GM12878 (cell line): ENCODE measurements at regions not wholly inside any gene's neighbourhood (a gene's known extent, or its start where the extent isn't known, plus 50 kb on each side); places are given as distances from the start of the nearest gene placed in this dataset.

Experiments used
- ATAC-seq: fragments of 200-7000 bp; cut with Tn5 transposase; 3 replicates; pipeline ENCODE4 v1.9.1; 2020; ENCODE audit warnings: mild to moderate bottlenecking, moderate library complexity
- BruUV-seq: library from RNA; stranded (reverse); fragments of 400-500 nt; replicated peaks from 2 replicates; lab custom pipeline; 2021; lab: Mats Ljungman, UMichigan
- CTCF ChIA-PET: fragments of 300-600 bp; sonication (Branson Sonifier 250); formaldehyde crosslinking; extraction: SDS; loops from one replicate; lab custom pipeline; 2021; ENCODE audit warnings: inconsistent platforms; lab: Yijun Ruan, JAX
- POLR2A ChIA-PET: fragments of 350-600 bp; formaldehyde crosslinking; extraction: SDS; loops from one replicate; lab custom pipeline; 2021; ENCODE audit warnings: inconsistent platforms; lab: Charles Lee
- RAD21 ChIA-PET: fragments of 300-600 bp; sonication (Branson Sonifier 250); formaldehyde crosslinking; loops from one replicate; lab custom pipeline; 2023; ENCODE audit warnings: antibody characterized with exemption; ENCODE audit not compliant: unreplicated experiment; lab: Charles Lee
- SMC1A ChIA-PET: fragments of 300-600 bp; sonication (Branson Sonifier 250); formaldehyde crosslinking; loops from one replicate; lab custom pipeline; 2023; ENCODE audit not compliant: unreplicated experiment, uncharacterized antibody; lab: Charles Lee
- DNase-seq: peaks from one replicate; pipeline ENCODE4 v3.0.0-alpha.2; 2011; ENCODE audit warnings: low read depth, low spot score
- FAIRE-seq: peaks from 3 replicates; lab custom pipeline; 2011; peaks lifted over from hg19 to GRCh38; lab: Jason Lieb, UNC
- H2AFZ ChIP-seq: 2 replicates; pipeline ENCODE4 v1.6.0; 2011; ENCODE audit warnings: low read depth, low read length, control low read depth; ENCODE audit not compliant: control insufficient read depth
- H3K27ac ChIP-seq: 2 replicates; pipeline ENCODE4 v1.5.1; 2011; ENCODE audit warnings: control low read depth; ENCODE audit not compliant: control insufficient read depth, insufficient read depth
- H3K27me3 ChIP-seq, 2 experiments: replicated peaks in 1 of 2; 2 replicates each; pipeline versions ENCODE4 v1.6.0 to v1.6.1; 2011; ENCODE audit warnings: low read length in 1 of 2; ENCODE audit not compliant: control insufficient read depth in 2 of 2, insufficient read depth in 2 of 2
- H3K36me3 ChIP-seq, 2 experiments: 2 replicates each; pipeline ENCODE4 v1.5.1; 2011; ENCODE audit warnings: low read length in 1 of 2; ENCODE audit not compliant: control insufficient read depth in 2 of 2, insufficient read depth in 2 of 2
- H3K4me1 ChIP-seq: 2 replicates; pipeline ENCODE4 v1.6.1; 2011; ENCODE audit warnings: mild to moderate bottlenecking, low read length, moderate library complexity, mixed read lengths; ENCODE audit not compliant: control insufficient read depth, insufficient read depth
- H3K4me2 ChIP-seq: 2 replicates; pipeline ENCODE4 v1.6.0; 2011; ENCODE audit warnings: control low read depth; ENCODE audit not compliant: control insufficient read depth, insufficient read depth
- H3K4me3 ChIP-seq: fragments of 200-600 bp; sonication (generic); 2 replicates; pipeline ENCODE4 v1.5.1; 2016
- H3K79me2 ChIP-seq: 2 replicates; pipeline ENCODE4 v1.6.0; 2011; ENCODE audit warnings: low read length; ENCODE audit not compliant: control insufficient read depth, insufficient read depth
- H3K9ac ChIP-seq: 2 replicates; pipeline ENCODE4 v1.8.0; 2011; ENCODE audit warnings: low read length, control low read depth, mixed read lengths; ENCODE audit not compliant: control insufficient read depth, insufficient read depth
- H3K9me3 ChIP-seq: replicated peaks from 3 replicates; pipeline ENCODE4 v1.5.1; 2011; ENCODE audit warnings: mild to moderate bottlenecking, low read length; ENCODE audit not compliant: control insufficient read depth, insufficient read depth
- H4K20me1 ChIP-seq: 2 replicates; pipeline ENCODE4 v1.6.0; 2011; ENCODE audit not compliant: control insufficient read depth, insufficient read depth
- E4F1 ChIP-seq: fragments of 450-650 bp; IDR thresholded peaks from 2 replicates; pipeline ENCODE4 v1.6.1; 2018; ENCODE audit warnings: borderline replicate concordance, mild to moderate bottlenecking; ENCODE audit not compliant: partially characterized antibody
- ETV6 ChIP-seq, 2 experiments: fragments of 450-650 bp in 1 of 2; IDR thresholded peaks in 1 of 2; conservative IDR thresholded peaks in 1 of 2; 2 replicates each; pipeline ENCODE4 v1.6.1; 2014; ENCODE audit warnings: antibody characterized with exemption in 1 of 2, borderline replicate concordance in 1 of 2, low read depth in 1 of 2, mild to moderate bottlenecking in 1 of 2, moderate library complexity in 1 of 2
- IKZF1 ChIP-seq: fragments of 450-650 bp; conservative IDR thresholded peaks from 2 replicates; pipeline ENCODE4 v1.6.1; 2017; ENCODE audit warnings: antibody characterized with exemption, mild to moderate bottlenecking
- JUND ChIP-seq: IDR thresholded peaks from 2 replicates; pipeline ENCODE4 v1.6.1; 2012; ENCODE audit warnings: low read depth, mild to moderate bottlenecking, low read length, improper control_type of control experiment, moderate library complexity
- LARP7 ChIP-seq: fragments of 450-650 bp; IDR thresholded peaks from 2 replicates; pipeline ENCODE4 v1.6.1; 2017; ENCODE audit warnings: mild to moderate bottlenecking
- PKNOX1 ChIP-seq: fragments of 450-650 bp; IDR thresholded peaks from 2 replicates; pipeline ENCODE4 v1.6.1; 2016; ENCODE audit warnings: mild to moderate bottlenecking
- SIN3A ChIP-seq: IDR thresholded peaks from 2 replicates; pipeline ENCODE4 v1.6.1; 2012; ENCODE audit warnings: low read depth, low read length, improper control_type of control experiment
- SMAD5 ChIP-seq: IDR thresholded peaks from 2 replicates; pipeline ENCODE4 v1.6.1; 2016; ENCODE audit warnings: antibody characterized with exemption, low read depth
- SREBF2 ChIP-seq: IDR thresholded peaks from 2 replicates; pipeline ENCODE4 v1.6.1; 2012; ENCODE audit warnings: mild to moderate bottlenecking, low read length
- STAT3 ChIP-seq: IDR thresholded peaks from 2 replicates; pipeline ENCODE4 v1.6.1; 2011; ENCODE audit warnings: low read depth, low read length, improper control_type of control experiment
- USF2 ChIP-seq: IDR thresholded peaks from 2 replicates; pipeline ENCODE4 v1.6.1; 2011; ENCODE audit warnings: low read depth, low read length, improper control_type of control experiment, borderline replicate concordance
- ZNF274 ChIP-seq: IDR thresholded peaks from one replicate; pipeline ENCODE4 v1.8.0; 2011; ENCODE audit not compliant: insufficient read length, insufficient read depth
- ZNF384 ChIP-seq: IDR thresholded peaks from 2 replicates; pipeline ENCODE4 v1.6.1; 2012; ENCODE audit warnings: low read depth, mild to moderate bottlenecking, low read length, improper control_type of control experiment, borderline replicate concordance
- WGBS: methylation state at CpG from one replicate; pipeline ENCODE4 v1.1.6; 2016; ENCODE audit warnings: low lambda C conversion rate; ENCODE audit not compliant: insufficient replicate concordance, insufficient coverage; ENCODE audit errors: missing lambda C conversion rate; 5-methylcytosine and 5-hydroxymethylcytosine counted together
- in situ Hi-C: fragments of 300-500 bp; cut with MboI; formaldehyde crosslinking; loops from 9 replicates; pipeline ENCODE4 v1.14.3; 2018; ENCODE audit warnings: mixed read lengths
- intact Hi-C: fragments of 100-400 bp; cut with micrococcal nuclease; formaldehyde crosslinking; loops from one replicate; pipeline ENCODE4 v1.14.2; 2022; ENCODE audit not compliant: unreplicated experiment

- Histone ChIP-seq H3K4me2 (no peak overlapping the region), H3K4me3 (no peak overlapping the region), H3K27ac (no peak overlapping the region), H4K20me1 (no peaks in the 10 kb centered on the region), H3K9ac (no peak overlapping the region), H3K79me2 (no peaks in the 10 kb centered on the region), H3K36me3 (no peaks in the 10 kb centered on the region), H2AFZ (no peak overlapping the region), H3K27me3 (no peaks in the 10 kb centered on the region; a peak in 1 of 4 replicates), H3K9me3 (no peaks in the 10 kb centered on the region), H3K4me1 (no peaks in the 10 kb centered on the region)
- SMC1A ChIA-PET = no interaction called here
- ATAC-seq (no peak), DNase-seq (no peak), FAIRE-seq (no peak)
- BruUV-seq = no TSS peak
- in situ Hi-C loops (no loop called here), intact Hi-C loops (no loop called here)
- RAD21 ChIA-PET = no interaction called here
- no peak for TF ChIP-seq JUND
- TF ChIP-seq SIN3A = no peak
- TF ChIP-seq ZNF274 = no peak
- TF ChIP-seq PKNOX1 = no peak
- CTCF ChIA-PET = no interaction called here
- POLR2A ChIA-PET = no interaction called here
- WGBS = 29% methylated on average over 1 of the region's 1 CpG
These were observed 70.9 kb upstream of the HMCN1 start for GRCh38 chr1:185663332-185663731.

GRCh38 chr1:185661971-185662370, 72.2 kb upstream of the HMCN1 start:
- WGBS = 22% methylated on average over 2 of the region's 2 CpGs
- intact Hi-C loops = no loop called here
- no peak for DNase-seq
- TF ChIP-seq ZNF384 (no peak), SREBF2 (no peak), E4F1 (no peak), ETV6 (conservative IDR thresholded peaks at IDR 0.05 in 1 of 2, IDR thresholded peaks at IDR 0.05 in 1 of 2; ENCODE audit: borderline replicate concordance in 1 of 2, low read depth in 1 of 2) (no peak), STAT3 (no peak), USF2 (no peak), IKZF1 (no peak), LARP7 (no peak), SMAD5 (no peak)

More at GRCh38 chr1:185661971-185662370, 72.2 kb upstream of the HMCN1 start:
- Histone ChIP-seq H3K4me2 (no peak overlapping the region), H3K27me3 (no peaks in the 10 kb centered on the region; a peak in 1 of 4 replicates), H3K9ac (no peak overlapping the region), H3K79me2 (no peaks in the 10 kb centered on the region), H3K9me3 (no peaks in the 10 kb centered on the region), H3K36me3 (no peaks in the 10 kb centered on the region), H3K4me1 (no peaks in the 10 kb centered on the region), H3K27ac (no peak overlapping the region), H4K20me1 (no peaks in the 10 kb centered on the region), H2AFZ (no peak overlapping the region), H3K4me3 (no peak overlapping the region)
- no TSS peak for BruUV-seq
- POLR2A ChIA-PET = no interaction called here
- CTCF ChIA-PET = no interaction called here
- ATAC-seq (no peak), FAIRE-seq (no peak)
- SMC1A ChIA-PET = no interaction called here
- RAD21 ChIA-PET = no interaction called here
- in situ Hi-C loops = no loop called here
